ENCODE measurements at regions not wholly inside any gene's neighbourhood (a gene's known extent, or its start where the extent isn't known, plus 50 kb on each side); places are given as distances from the start of the nearest gene placed in this dataset.

DNA sequence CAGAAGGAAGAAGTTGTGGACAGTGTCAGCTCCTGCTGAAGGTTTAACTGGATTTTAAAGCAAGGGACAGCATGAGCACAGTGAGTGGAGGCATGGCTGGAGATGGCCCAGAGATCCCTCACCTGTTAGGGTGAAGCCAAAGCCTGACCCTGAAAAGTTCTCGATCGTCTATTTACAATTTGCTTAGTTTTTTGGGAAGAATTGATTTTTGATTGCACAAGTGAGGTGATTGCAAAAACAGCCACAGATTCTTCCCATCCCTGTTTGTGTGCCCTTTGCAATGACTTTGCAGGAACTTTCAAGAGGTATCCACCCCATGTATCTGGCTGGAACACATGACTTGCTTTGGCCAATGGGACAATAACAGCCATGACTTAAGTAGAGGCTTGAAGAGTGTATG, 170.1 kb downstream of the TFAP2C start:
- no peak overlapping the region for H3K4me2 ChIP-seq (ENCODE audit: low read length)
- H3K4me1 ChIP-seq (ENCODE audit: control insufficient read depth, low read length): no peaks in the 10 kb centered on the region
- peaks cover 13% of the 10 kb centered on the region; the same call in 1 of the 2 replicates for H3K27me3 ChIP-seq (ENCODE audit: control insufficient read depth, low read length)
- H4K20me1 ChIP-seq (ENCODE audit: control insufficient read depth, insufficient read depth, low read depth, low read length): no peaks in the 10 kb centered on the region
- H3K36me3 ChIP-seq (ENCODE audit: control insufficient read depth, low read length): no peaks in the 10 kb centered on the region
- no peaks in the 10 kb centered on the region for H3K9me3 ChIP-seq (ENCODE audit: control insufficient read depth, insufficient read depth, low read length)
- no peaks in the 10 kb centered on the region for H3K79me2 ChIP-seq (ENCODE audit: control insufficient read depth, low read length)
- H3K27ac ChIP-seq (ENCODE audit: low read depth, low read length): no peak overlapping the region
- H3F3A ChIP-seq (ENCODE audit: control insufficient read depth, insufficient read depth): no peaks in the 10 kb centered on the region
- no peaks in the 10 kb centered on the region for H3K9me2 ChIP-seq (replicated peaks; ENCODE audit: control insufficient read depth, low read length)
- H3K4me3 ChIP-seq (ENCODE audit: low read length): no peak overlapping the region
- TF ChIP-seq, protein P1, sequence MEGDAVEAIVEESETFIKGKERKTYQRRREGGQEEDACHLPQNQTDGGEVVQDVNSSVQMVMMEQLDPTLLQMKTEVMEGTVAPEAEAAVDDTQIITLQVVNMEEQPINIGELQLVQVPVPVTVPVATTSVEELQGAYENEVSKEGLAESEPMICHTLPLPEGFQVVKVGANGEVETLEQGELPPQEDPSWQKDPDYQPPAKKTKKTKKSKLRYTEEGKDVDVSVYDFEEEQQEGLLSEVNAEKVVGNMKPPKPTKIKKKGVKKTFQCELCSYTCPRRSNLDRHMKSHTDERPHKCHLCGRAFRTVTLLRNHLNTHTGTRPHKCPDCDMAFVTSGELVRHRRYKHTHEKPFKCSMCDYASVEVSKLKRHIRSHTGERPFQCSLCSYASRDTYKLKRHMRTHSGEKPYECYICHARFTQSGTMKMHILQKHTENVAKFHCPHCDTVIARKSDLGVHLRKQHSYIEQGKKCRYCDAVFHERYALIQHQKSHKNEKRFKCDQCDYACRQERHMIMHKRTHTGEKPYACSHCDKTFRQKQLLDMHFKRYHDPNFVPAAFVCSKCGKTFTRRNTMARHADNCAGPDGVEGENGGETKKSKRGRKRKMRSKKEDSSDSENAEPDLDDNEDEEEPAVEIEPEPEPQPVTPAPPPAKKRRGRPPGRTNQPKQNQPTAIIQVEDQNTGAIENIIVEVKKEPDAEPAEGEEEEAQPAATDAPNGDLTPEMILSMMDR (IDR thresholded peaks at IDR 0.05; ENCODE audit: low read depth, low read length, poor library complexity, severe bottlenecking): no peak
- no peak for TF ChIP-seq EZH2phosphoT487 (IDR thresholded peaks at IDR 0.05; ENCODE audit: borderline replicate concordance, low read length)

DNA sequence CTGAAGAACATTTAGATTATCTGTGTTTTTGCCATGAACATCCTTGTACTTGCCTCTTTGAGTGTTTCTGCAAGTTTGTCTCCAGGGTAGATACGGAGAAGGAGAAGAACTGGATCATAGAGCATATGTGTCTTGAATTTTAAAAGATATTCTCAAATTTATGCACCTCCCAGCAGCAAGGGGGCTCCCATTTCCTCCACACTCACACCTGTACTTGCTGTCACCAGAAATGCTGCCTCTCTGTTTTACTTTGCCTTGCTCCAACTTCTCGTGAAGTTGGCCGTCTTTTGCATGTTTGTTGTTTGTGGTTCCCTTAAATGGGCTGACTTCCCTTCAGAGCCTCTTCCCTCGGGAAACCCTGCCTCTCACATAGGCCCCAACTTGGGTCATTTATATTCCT, 171.0 kb downstream of the TFAP2C start:
- Histone ChIP-seq H3K27me3 (ENCODE audit: control insufficient read depth, low read length) (peaks cover 13% of the 10 kb centered on the region; the same call in 1 of the 2 replicates), H3K4me1 (ENCODE audit: control insufficient read depth, low read length) (no peaks in the 10 kb centered on the region), H3F3A (ENCODE audit: control insufficient read depth, insufficient read depth) (no peaks in the 10 kb centered on the region), H3K9me3 (ENCODE audit: control insufficient read depth, insufficient read depth, low read length) (no peaks in the 10 kb centered on the region), H3K4me3 (ENCODE audit: low read length) (no peak overlapping the region), H3K79me2 (ENCODE audit: control insufficient read depth, low read length) (no peaks in the 10 kb centered on the region), H3K36me3 (ENCODE audit: control insufficient read depth, low read length) (no peaks in the 10 kb centered on the region), H3K4me2 (ENCODE audit: low read length) (no peak overlapping the region), H3K27ac (ENCODE audit: low read depth, low read length) (no peak overlapping the region), H4K20me1 (ENCODE audit: control insufficient read depth, insufficient read depth, low read depth, low read length) (no peaks in the 10 kb centered on the region), H3K9me2 (replicated peaks; ENCODE audit: control insufficient read depth, low read length) (no peaks in the 10 kb centered on the region)
- TF ChIP-seq, protein P1 (IDR thresholded peaks at IDR 0.05; ENCODE audit: low read depth, low read length, poor library complexity, severe bottlenecking): no peak
- no peak for TF ChIP-seq EZH2phosphoT487 (IDR thresholded peaks at IDR 0.05; ENCODE audit: borderline replicate concordance, low read length)

DNA sequence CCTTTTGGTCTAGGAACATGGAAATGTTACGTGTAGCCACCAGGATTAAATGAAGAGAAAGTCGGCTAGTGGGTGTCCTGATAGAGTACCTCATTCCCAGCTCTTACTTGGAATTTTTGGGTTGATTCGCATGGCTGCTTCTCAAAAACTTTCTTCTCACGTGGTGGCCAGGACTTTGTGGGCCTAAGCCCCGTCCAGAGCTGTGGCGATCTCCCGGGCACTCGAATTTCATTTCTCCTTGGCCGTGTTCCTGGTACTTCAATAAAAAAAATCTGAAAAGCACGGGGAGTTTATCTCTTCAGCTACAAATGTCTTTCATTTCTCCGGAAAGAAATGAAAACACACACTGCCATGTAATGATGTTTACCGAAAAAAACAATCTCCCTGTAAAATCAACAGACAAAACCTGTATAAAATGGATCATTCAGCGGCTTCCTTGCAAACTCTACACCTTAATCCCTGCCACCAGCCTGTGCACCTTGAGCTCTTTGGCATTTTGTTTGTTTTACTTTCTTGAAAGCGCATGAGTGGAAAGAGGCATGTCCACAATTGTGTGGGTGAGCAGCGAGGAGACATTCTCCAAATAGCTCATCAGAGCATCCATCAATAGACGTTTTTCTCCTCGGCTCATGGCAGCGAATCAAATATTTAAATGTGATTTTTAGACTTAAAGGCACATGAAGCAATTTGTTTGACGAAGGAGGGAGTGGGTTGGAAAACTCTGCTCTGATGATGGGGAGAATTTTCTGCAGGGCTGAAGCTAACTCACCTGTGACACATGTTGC, 173.1 kb downstream of the TFAP2C start:
- Histone ChIP-seq H3K4me1 (ENCODE audit: control insufficient read depth, low read length) (no peaks in the 10 kb centered on the region), H3K27ac (ENCODE audit: low read depth, low read length) (no peak overlapping the region), H3F3A (ENCODE audit: control insufficient read depth, insufficient read depth) (no peaks in the 10 kb centered on the region), H3K27me3 (ENCODE audit: control insufficient read depth, low read length) (peaks cover 13% of the 10 kb centered on the region; the same call in 1 of the 2 replicates), H3K4me2 (ENCODE audit: low read length) (no peak overlapping the region), H3K9me2 (replicated peaks; ENCODE audit: control insufficient read depth, low read length) (no peaks in the 10 kb centered on the region), H3K36me3 (ENCODE audit: control insufficient read depth, low read length) (no peaks in the 10 kb centered on the region), H4K20me1 (ENCODE audit: control insufficient read depth, insufficient read depth, low read depth, low read length) (no peaks in the 10 kb centered on the region), H3K79me2 (ENCODE audit: control insufficient read depth, low read length) (no peaks in the 10 kb centered on the region), H3K4me3 (ENCODE audit: low read length) (no peak overlapping the region), H3K9me3 (ENCODE audit: control insufficient read depth, insufficient read depth, low read length) (no peaks in the 10 kb centered on the region)
- no peak for TF ChIP-seq EZH2phosphoT487 (IDR thresholded peaks at IDR 0.05; ENCODE audit: borderline replicate concordance, low read length)
- TF ChIP-seq, protein P1 (IDR thresholded peaks at IDR 0.05; ENCODE audit: low read depth, low read length, poor library complexity, severe bottlenecking): no peak
